ENCODE measurements at regions not wholly inside any gene's neighbourhood (a gene's known extent, or its start where the extent isn't known, plus 50 kb on each side); places are given as distances from the start of the nearest gene placed in this dataset.

- in situ Hi-C loops (cut with MboI; ENCODE audit: low sequenced_read_pairs), result no loop called here
These were observed 124.0 kb upstream of the PRSS58 start for GRCh38 chr7:142381727-142382390.

- in situ Hi-C loops (cut with MboI; ENCODE audit: low sequenced_read_pairs), result no loop called here
These were observed 122.2 kb upstream of the PRSS58 start for GRCh38 chr7:142380069-142380468.

GRCh38 chr7:142379201-142379885 is 121.5 kb upstream of the PRSS58 start:
- in situ Hi-C loops (cut with MboI; ENCODE audit: low sequenced_read_pairs), result no loop called here

GRCh38 chr7:142377567-142377966 is 119.7 kb upstream of the PRSS58 start:
- in situ Hi-C loops (cut with MboI; ENCODE audit: low sequenced_read_pairs), result no loop called here

- in situ Hi-C loops (cut with MboI; ENCODE audit: low sequenced_read_pairs), result no loop called here
These were observed 118.6 kb upstream of the PRSS58 start for GRCh38 chr7:142376356-142376997.

GRCh38 chr7:142375710-142376313 is 118.0 kb upstream of the PRSS58 start:
- in situ Hi-C loops (cut with MboI; ENCODE audit: low sequenced_read_pairs), result no loop called here

GRCh38 chr7:142372727-142373126 is 114.9 kb upstream of the PRSS58 start:
- in situ Hi-C loops (cut with MboI; ENCODE audit: low sequenced_read_pairs), result no loop called here

GRCh38 chr7:142371586-142372377 is 113.9 kb upstream of the PRSS58 start:
- in situ Hi-C loops (cut with MboI; ENCODE audit: low sequenced_read_pairs), result no loop called here

- in situ Hi-C loops (cut with MboI; ENCODE audit: low sequenced_read_pairs), result no loop called here
These were observed 107.6 kb upstream of the PRSS58 start for GRCh38 chr7:142365410-142365842.

GRCh38 chr7:142364551-142364950 is 106.7 kb upstream of the PRSS58 start:
- in situ Hi-C loops (cut with MboI; ENCODE audit: low sequenced_read_pairs), result no loop called here

GRCh38 chr7:142362349-142362748 is 104.5 kb upstream of the PRSS58 start:
- in situ Hi-C loops (cut with MboI; ENCODE audit: low sequenced_read_pairs), result no loop called here

- in situ Hi-C loops (cut with MboI; ENCODE audit: low sequenced_read_pairs), result no loop called here
These were observed 101.9 kb upstream of the PRSS58 start for GRCh38 chr7:142359694-142360279.

- in situ Hi-C loops (cut with MboI; ENCODE audit: low sequenced_read_pairs), result no loop called here
These were observed 100.2 kb upstream of the PRSS58 start for GRCh38 chr7:142357953-142358520.

- in situ Hi-C loops (cut with MboI; ENCODE audit: low sequenced_read_pairs), result no loop called here
These were observed 98.3 kb upstream of the PRSS58 start for GRCh38 chr7:142356166-142356565.

- in situ Hi-C loops (cut with MboI; ENCODE audit: low sequenced_read_pairs), result no loop called here
These were observed 97.5 kb upstream of the PRSS58 start for GRCh38 chr7:142355328-142355727.

GRCh38 chr7:142353147-142354060 is 95.5 kb upstream of the PRSS58 start:
- in situ Hi-C loops (cut with MboI; ENCODE audit: low sequenced_read_pairs), result no loop called here

- in situ Hi-C loops (cut with MboI; ENCODE audit: low sequenced_read_pairs), result no loop called here
These were observed 94.7 kb upstream of the PRSS58 start for GRCh38 chr7:142352543-142352942.

GRCh38 chr7:142351145-142351544 is 93.3 kb upstream of the PRSS58 start:
- in situ Hi-C loops (cut with MboI; ENCODE audit: low sequenced_read_pairs), result no loop called here

All from HL-60/S4 treated with phorbol 12-myristate 13-acetate at 8.2 ng/mL for 4 days and 3 days (cell line).